Liver (tissue), 8 donors: ENCODE measurements at regions not wholly inside any gene's neighbourhood (a gene's known extent, or its start where the extent isn't known, plus 50 kb on each side); places are given as distances from the start of the nearest gene placed in this dataset.
A peak's percentile ranks its signal among the peaks of the same experiment; 100 is the strongest.

ENCODE experiments used
- DNase-seq: peaks from one replicate; pipeline ENCODE4 v3.0.0-alpha.2; 2017; ENCODE audit warnings: low spot score
- H3K27ac ChIP-seq, 2 donors: one replicate each; pipeline ENCODE4 v1.7.0; 2013; ENCODE audit warnings: inconsistent platforms in 2 of 2, low read length in 2 of 2, control low read depth in 1 of 2, low read depth in 1 of 2, mild to moderate bottlenecking in 1 of 2
- H3K27me3 ChIP-seq, 4 donors: one replicate each; pipeline versions ENCODE4 v1.6.1 to v1.7.0; 2013; ENCODE audit warnings: low read length in 3 of 4, inconsistent platforms in 1 of 4, mild to moderate bottlenecking in 1 of 4, moderate library complexity in 1 of 4; ENCODE audit not compliant: control insufficient read depth in 4 of 4, insufficient read depth in 4 of 4
- H3K36me3 ChIP-seq, 4 donors: one replicate each; pipeline versions ENCODE4 v1.6.1 to v1.7.0; 2013; ENCODE audit warnings: low read length in 3 of 4, mild to moderate bottlenecking in 3 of 4, low read depth in 1 of 4, moderate library complexity in 1 of 4; ENCODE audit not compliant: control insufficient read depth in 4 of 4, insufficient read depth in 3 of 4
- H3K4me1 ChIP-seq, 4 donors: one replicate each; pipeline versions ENCODE4 v1.6.1 to v1.7.0; 2013; ENCODE audit warnings: low read length in 3 of 4, mild to moderate bottlenecking in 3 of 4, moderate library complexity in 1 of 4; ENCODE audit not compliant: control insufficient read depth in 4 of 4, insufficient read depth in 4 of 4
- H3K4me3 ChIP-seq, 3 donors: one replicate each; pipeline versions ENCODE4 v1.6.1 to v1.7.0; 2013; ENCODE audit warnings: low read length in 3 of 3, control low read depth in 1 of 3, low read depth in 1 of 3, mild to moderate bottlenecking in 1 of 3
- H3K9ac ChIP-seq, 2 donors: one replicate each; pipeline ENCODE4 v1.7.0; 2013; ENCODE audit warnings: low read length in 2 of 2, mild to moderate bottlenecking in 2 of 2, moderate library complexity in 2 of 2, control low read depth in 1 of 2, low read depth in 1 of 2
- H3K9me3 ChIP-seq, 4 donors: one replicate each; pipeline versions ENCODE4 v1.6.1 to v1.7.0; 2013; ENCODE audit warnings: low read length in 3 of 4; ENCODE audit not compliant: control insufficient read depth in 4 of 4
- EGR1 ChIP-seq, 2 donors: IDR thresholded peaks; 2 replicates each; pipeline ENCODE4 v1.6.1; 2016 to 2018; ENCODE audit warnings: antibody characterized with exemption in 2 of 2, low read depth in 2 of 2
- FOXA1 ChIP-seq: IDR thresholded peaks from 2 replicates; pipeline ENCODE4 v1.6.1; 2016; ENCODE audit warnings: antibody characterized with exemption
- FOXA2 ChIP-seq: IDR thresholded peaks from 2 replicates; pipeline ENCODE4 v1.6.1; 2016; ENCODE audit warnings: antibody characterized with exemption
- GABPA ChIP-seq, 2 donors: IDR thresholded peaks in 1 of 2; conservative IDR thresholded peaks in 1 of 2; 2 replicates each; pipeline ENCODE4 v1.6.1; 2016; ENCODE audit warnings: antibody characterized with exemption in 2 of 2, mild to moderate bottlenecking in 1 of 2, moderate library complexity in 1 of 2
- HNF4A ChIP-seq, 2 donors: conservative IDR thresholded peaks; 2 replicates each; pipeline ENCODE4 v1.6.1; 2016; ENCODE audit warnings: antibody characterized with exemption in 2 of 2, mild to moderate bottlenecking in 2 of 2
- HNF4G ChIP-seq: IDR thresholded peaks from 2 replicates; pipeline ENCODE4 v1.6.1; 2016; ENCODE audit warnings: antibody characterized with exemption
- JUND ChIP-seq, 2 donors: IDR thresholded peaks; 2 replicates each; pipeline ENCODE4 v1.6.1; 2016; ENCODE audit warnings: antibody characterized with exemption in 2 of 2
- NR2F2 ChIP-seq: IDR thresholded peaks from 2 replicates; pipeline ENCODE4 v1.6.1; 2016; ENCODE audit warnings: antibody characterized with exemption
- RAD21 ChIP-seq, 2 donors: IDR thresholded peaks; 2 replicates each; pipeline ENCODE4 v1.6.1; 2016; ENCODE audit warnings: antibody characterized with exemption in 2 of 2, mild to moderate bottlenecking in 2 of 2
- SP1 ChIP-seq: IDR thresholded peaks from 2 replicates; pipeline ENCODE4 v1.6.1; 2018; ENCODE audit warnings: antibody characterized with exemption, mild to moderate bottlenecking
- TAF1 ChIP-seq: conservative IDR thresholded peaks from 2 replicates; pipeline ENCODE4 v1.6.1; 2016; ENCODE audit warnings: antibody characterized with exemption, mild to moderate bottlenecking
- YY1 ChIP-seq: IDR thresholded peaks from 2 replicates; pipeline ENCODE4 v1.6.1; 2016; ENCODE audit warnings: antibody characterized with exemption, mild to moderate bottlenecking
- WGBS: extraction: QIAGEN DNeasy Blood & Tissue Kit; methylation state at CpG from one replicate; pipeline ENCODE4 v1.1.7; 2013; 5-methylcytosine and 5-hydroxymethylcytosine counted together
- TF ChIP-seq, protein P1 (sequence below): fragments of 150-350 bp; IDR thresholded peaks from 2 replicates; pipeline ENCODE4 v1.5.1; 2017; ENCODE audit warnings: improper control_type of control experiment, low read depth, low read length; ENCODE audit not compliant: missing input control
- TF ChIP-seq, protein P2 (sequence below): IDR thresholded peaks from 2 replicates; pipeline ENCODE4 v1.6.1; 2016; ENCODE audit warnings: antibody characterized with exemption
- TF ChIP-seq, protein P3 (sequence below): IDR thresholded peaks from 2 replicates; pipeline ENCODE4 v1.6.1; 2016; ENCODE audit warnings: antibody characterized with exemption
- TF ChIP-seq, protein P4 (sequence below): IDR thresholded peaks from 2 replicates; pipeline ENCODE4 v1.6.1; 2016; ENCODE audit warnings: antibody characterized with exemption
- TF ChIP-seq, protein P5 (sequence below): IDR thresholded peaks from 2 replicates; pipeline ENCODE4 v1.6.1; 2016; ENCODE audit warnings: antibody characterized with exemption, mild to moderate bottlenecking
- donor health status: healthy.
- donor health status: healthy.
- donor health status: healthy.
- donor health status: healthy.
- donor health status: healthy.

DNA sequence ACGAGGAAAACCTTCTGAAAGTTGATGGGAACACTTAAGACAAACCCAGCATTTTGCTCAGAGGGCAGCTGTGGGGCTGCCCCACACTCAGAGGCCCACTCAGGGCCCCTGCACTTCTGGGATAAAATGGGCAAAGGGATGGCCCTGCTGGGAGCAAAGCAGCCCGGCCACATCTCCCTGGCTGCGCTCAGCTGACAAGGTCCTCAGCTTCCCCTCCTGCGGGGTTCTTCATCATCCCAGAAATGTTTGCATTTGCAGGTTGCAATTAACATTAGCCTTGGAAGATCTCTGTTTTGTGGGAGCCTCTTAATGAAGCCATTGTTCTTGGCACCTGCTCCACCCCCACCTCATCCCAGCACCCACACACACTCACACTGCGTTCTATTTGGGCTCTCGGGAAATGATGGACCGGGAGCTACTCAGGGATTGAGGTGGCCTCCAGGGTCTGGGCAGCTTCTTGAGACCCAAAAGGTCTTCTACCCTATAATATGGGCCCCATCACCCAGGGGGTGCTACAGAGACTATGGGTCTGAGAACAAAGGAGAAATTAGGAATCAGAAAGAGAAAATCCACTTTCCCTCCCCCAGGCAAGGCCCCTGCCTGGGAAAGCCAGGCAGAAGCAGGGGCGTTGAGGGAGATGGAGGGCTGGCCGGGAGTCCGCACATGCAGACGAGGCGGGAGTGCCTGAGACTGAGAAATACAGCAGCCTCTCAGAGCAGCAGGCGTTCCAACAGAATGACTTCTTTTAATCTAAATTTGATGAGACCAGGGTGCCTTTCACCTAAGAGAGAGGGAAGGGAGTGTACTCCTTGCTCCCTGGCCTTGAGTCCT, 53.7 kb upstream of the RPL38 start:
- no peak overlapping the region for H3K4me3 ChIP-seq
- peak; percentile 2 for DNase-seq

DNA sequence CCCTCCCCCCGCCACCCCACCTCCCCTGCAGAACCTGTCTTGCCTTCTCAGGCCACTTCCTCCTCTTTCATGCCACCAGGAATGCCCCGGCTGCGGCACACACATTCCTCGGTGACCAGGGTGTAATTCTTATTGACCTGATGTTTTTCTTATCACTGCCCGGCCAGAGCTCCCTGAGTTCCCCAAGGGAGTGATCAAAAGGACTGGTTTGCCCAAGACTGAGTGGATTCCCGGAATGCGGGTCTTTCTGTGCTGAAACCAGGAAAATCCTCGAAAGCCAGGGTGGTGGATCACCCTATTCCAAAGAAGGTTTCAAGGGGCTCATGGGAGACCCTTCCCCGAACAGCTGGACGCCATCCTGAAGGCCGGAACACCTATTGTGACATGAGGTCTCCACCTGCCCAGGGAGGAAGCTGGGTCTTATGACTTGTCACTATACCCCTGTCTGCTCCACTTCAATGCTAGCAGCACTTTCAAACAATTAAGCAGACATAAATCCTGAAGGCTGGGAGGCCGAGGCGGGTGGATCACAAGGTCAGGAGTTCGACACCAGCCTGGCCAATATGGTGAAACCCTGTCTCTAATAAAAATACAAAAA, 53.0 kb upstream of the RPL38 start:
- DNase-seq: peak; percentile 16
- TF ChIP-seq RAD21 (IDR thresholded peaks at IDR 0.05) (no peak), HNF4A (conservative IDR thresholded peaks at IDR 0.05) (no peak), JUND (IDR thresholded peaks at IDR 0.05) (no peak), YY1 (no peak), NR2F2 (no peak), HNF4G (no peak), TAF1 (no peak), SP1 (no peak), GABPA (IDR thresholded peaks at IDR 0.05 in 1 of 2, conservative IDR thresholded peaks at IDR 0.05 in 1 of 2) (no peak)
- TF ChIP-seq, protein P1, sequence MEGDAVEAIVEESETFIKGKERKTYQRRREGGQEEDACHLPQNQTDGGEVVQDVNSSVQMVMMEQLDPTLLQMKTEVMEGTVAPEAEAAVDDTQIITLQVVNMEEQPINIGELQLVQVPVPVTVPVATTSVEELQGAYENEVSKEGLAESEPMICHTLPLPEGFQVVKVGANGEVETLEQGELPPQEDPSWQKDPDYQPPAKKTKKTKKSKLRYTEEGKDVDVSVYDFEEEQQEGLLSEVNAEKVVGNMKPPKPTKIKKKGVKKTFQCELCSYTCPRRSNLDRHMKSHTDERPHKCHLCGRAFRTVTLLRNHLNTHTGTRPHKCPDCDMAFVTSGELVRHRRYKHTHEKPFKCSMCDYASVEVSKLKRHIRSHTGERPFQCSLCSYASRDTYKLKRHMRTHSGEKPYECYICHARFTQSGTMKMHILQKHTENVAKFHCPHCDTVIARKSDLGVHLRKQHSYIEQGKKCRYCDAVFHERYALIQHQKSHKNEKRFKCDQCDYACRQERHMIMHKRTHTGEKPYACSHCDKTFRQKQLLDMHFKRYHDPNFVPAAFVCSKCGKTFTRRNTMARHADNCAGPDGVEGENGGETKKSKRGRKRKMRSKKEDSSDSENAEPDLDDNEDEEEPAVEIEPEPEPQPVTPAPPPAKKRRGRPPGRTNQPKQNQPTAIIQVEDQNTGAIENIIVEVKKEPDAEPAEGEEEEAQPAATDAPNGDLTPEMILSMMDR: no peak
- TF ChIP-seq, protein P2, sequence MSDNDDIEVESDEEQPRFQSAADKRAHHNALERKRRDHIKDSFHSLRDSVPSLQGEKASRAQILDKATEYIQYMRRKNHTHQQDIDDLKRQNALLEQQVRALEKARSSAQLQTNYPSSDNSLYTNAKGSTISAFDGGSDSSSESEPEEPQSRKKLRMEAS: no peak
- TF ChIP-seq, protein P3, sequence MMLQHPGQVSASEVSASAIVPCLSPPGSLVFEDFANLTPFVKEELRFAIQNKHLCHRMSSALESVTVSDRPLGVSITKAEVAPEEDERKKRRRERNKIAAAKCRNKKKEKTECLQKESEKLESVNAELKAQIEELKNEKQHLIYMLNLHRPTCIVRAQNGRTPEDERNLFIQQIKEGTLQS: no peak
- TF ChIP-seq, protein P4, sequence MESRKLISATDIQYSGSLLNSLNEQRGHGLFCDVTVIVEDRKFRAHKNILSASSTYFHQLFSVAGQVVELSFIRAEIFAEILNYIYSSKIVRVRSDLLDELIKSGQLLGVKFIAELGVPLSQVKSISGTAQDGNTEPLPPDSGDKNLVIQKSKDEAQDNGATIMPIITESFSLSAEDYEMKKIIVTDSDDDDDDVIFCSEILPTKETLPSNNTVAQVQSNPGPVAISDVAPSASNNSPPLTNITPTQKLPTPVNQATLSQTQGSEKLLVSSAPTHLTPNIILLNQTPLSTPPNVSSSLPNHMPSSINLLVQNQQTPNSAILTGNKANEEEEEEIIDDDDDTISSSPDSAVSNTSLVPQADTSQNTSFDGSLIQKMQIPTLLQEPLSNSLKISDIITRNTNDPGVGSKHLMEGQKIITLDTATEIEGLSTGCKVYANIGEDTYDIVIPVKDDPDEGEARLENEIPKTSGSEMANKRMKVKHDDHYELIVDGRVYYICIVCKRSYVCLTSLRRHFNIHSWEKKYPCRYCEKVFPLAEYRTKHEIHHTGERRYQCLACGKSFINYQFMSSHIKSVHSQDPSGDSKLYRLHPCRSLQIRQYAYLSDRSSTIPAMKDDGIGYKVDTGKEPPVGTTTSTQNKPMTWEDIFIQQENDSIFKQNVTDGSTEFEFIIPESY: no peak
- TF ChIP-seq, protein P5, sequence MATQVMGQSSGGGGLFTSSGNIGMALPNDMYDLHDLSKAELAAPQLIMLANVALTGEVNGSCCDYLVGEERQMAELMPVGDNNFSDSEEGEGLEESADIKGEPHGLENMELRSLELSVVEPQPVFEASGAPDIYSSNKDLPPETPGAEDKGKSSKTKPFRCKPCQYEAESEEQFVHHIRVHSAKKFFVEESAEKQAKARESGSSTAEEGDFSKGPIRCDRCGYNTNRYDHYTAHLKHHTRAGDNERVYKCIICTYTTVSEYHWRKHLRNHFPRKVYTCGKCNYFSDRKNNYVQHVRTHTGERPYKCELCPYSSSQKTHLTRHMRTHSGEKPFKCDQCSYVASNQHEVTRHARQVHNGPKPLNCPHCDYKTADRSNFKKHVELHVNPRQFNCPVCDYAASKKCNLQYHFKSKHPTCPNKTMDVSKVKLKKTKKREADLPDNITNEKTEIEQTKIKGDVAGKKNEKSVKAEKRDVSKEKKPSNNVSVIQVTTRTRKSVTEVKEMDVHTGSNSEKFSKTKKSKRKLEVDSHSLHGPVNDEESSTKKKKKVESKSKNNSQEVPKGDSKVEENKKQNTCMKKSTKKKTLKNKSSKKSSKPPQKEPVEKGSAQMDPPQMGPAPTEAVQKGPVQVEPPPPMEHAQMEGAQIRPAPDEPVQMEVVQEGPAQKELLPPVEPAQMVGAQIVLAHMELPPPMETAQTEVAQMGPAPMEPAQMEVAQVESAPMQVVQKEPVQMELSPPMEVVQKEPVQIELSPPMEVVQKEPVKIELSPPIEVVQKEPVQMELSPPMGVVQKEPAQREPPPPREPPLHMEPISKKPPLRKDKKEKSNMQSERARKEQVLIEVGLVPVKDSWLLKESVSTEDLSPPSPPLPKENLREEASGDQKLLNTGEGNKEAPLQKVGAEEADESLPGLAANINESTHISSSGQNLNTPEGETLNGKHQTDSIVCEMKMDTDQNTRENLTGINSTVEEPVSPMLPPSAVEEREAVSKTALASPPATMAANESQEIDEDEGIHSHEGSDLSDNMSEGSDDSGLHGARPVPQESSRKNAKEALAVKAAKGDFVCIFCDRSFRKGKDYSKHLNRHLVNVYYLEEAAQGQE: no peak

More for the DNA sequence above, 53.7 kb upstream of the RPL38 start:
- TF ChIP-seq FOXA2: no peak
- TF ChIP-seq, protein P1: no peak
- TF ChIP-seq GABPA (IDR thresholded peaks at IDR 0.05 in 1 of 2, conservative IDR thresholded peaks at IDR 0.05 in 1 of 2): no peak
- no peak for TF ChIP-seq EGR1 (IDR thresholded peaks at IDR 0.05; ENCODE audit: low read depth in 2 of 2)
- TF ChIP-seq, protein P2: no peak
- TF ChIP-seq JUND (IDR thresholded peaks at IDR 0.05): no peak
- TF ChIP-seq YY1: no peak
- TF ChIP-seq HNF4A (conservative IDR thresholded peaks at IDR 0.05): no peak
- no peak for TF ChIP-seq HNF4G
- TF ChIP-seq, protein P3: no peak
- TF ChIP-seq RAD21 (IDR thresholded peaks at IDR 0.05): no peak
- no peak for TF ChIP-seq FOXA1
- Histone ChIP-seq H3K4me1 (no peaks in the 10 kb centered on the region), H3K27ac (no peak overlapping the region), H3K9ac (no peak overlapping the region), H3K27me3 (peaks cover 0 to 4% (median 2%) of the 10 kb centered on the region in 4 donors), H3K36me3 (no peaks in the 10 kb centered on the region), H3K9me3 (no peaks in the 10 kb centered on the region)
- 71% methylated on average over 13 of the region's 13 CpGs for WGBS

More for the DNA sequence above, 53.0 kb upstream of the RPL38 start:
- Histone ChIP-seq H3K27me3 (peaks cover 0 to 4% (median under 1%) of the 10 kb centered on the region in 4 donors), H3K9ac (no peak overlapping the region), H3K27ac (no peak overlapping the region), H3K4me1 (no peaks in the 10 kb centered on the region), H3K9me3 (no peaks in the 10 kb centered on the region), H3K4me3 (no peak overlapping the region), H3K36me3 (no peaks in the 10 kb centered on the region)
- WGBS: 53% methylated on average over 14 of the region's 14 CpGs
